Right lobe of liver (tissue), 6 donors: ENCODE measurements at regions not wholly inside any gene's neighbourhood (a gene's known extent, or its start where the extent isn't known, plus 50 kb on each side); places are given as distances from the start of the nearest gene placed in this dataset.

Source experiments
- ATAC-seq, 4 donors: fragments of 200-7000 bp; cut with Tn5 transposase; one replicate each; pipeline ENCODE4 v1.9.1; 2020; ENCODE audit warnings: mild to moderate bottlenecking in 4 of 4, moderate library complexity in 4 of 4
- DNase-seq, 3 donors: peaks; one replicate each; pipeline ENCODE4 v3.0.0-alpha.2; 2020
- H3K27ac ChIP-seq, 3 donors: fragments of 200-600 bp; one replicate each; pipeline ENCODE4 v1.8.0; 2022
- H3K27me3 ChIP-seq, 2 donors: fragments of 200-600 bp; one replicate each; pipeline ENCODE4 v1.8.0; 2022
- H3K36me3 ChIP-seq, 4 donors: fragments of 200-600 bp; sonication (generic) in 1 of 4; one replicate each; pipeline versions ENCODE4 v1.5.1 to v1.8.0; 2017 to 2022; ENCODE audit warnings: control low read depth in 1 of 4
- H3K4me1 ChIP-seq, 4 donors: fragments of 200-600 bp; sonication (generic) in 1 of 4; one replicate each; pipeline versions ENCODE4 v1.5.1 to v1.8.0; 2017 to 2022; ENCODE audit warnings: control low read depth in 1 of 4
- H3K4me3 ChIP-seq, 3 donors: fragments of 200-600 bp; one replicate each; pipeline ENCODE4 v1.8.0; 2022
- H3K9me3 ChIP-seq, 4 donors: fragments of 200-600 bp; sonication (generic) in 1 of 4; one replicate each; pipeline versions ENCODE4 v1.5.1 to v1.8.0; 2017 to 2022; ENCODE audit warnings: control low read depth in 1 of 4
- CTCF ChIP-seq, 4 donors: fragments of 200-600 bp in 3 of 4; fragments of 450-650 bp in 1 of 4; IDR thresholded peaks; one replicate each; pipeline versions ENCODE4 v1.5.1 to v1.8.0; 2016 to 2022; ENCODE audit warnings: antibody characterized with exemption in 4 of 4, mild to moderate bottlenecking in 2 of 4
- POLR2A ChIP-seq: fragments of 450-650 bp; IDR thresholded peaks from one replicate; pipeline ENCODE4 v1.6.1; 2017; ENCODE audit warnings: antibody characterized with exemption, mild to moderate bottlenecking
- WGBS: methylation state at CpG from one replicate; pipeline ENCODE4 v1.1.6; 2018; ENCODE audit warnings: low coverage, low lambda C conversion rate; ENCODE audit not compliant: insufficient coverage; ENCODE audit errors: missing lambda C conversion rate; 5-methylcytosine and 5-hydroxymethylcytosine counted together
- intact Hi-C, 2 donors: fragments of 100-400 bp; cut with DNase I; formaldehyde crosslinking; loops; one replicate each; pipeline versions ENCODE4 v1.11.2 to v1.14.1; 2022
- donor health status: DM: no; HTN: yes; CAD: no.
- donor health status: DM: no; HTN: no; CAD: no.
- donor health status: DM: no; HTN: no; CAD: no.
- donor health status: DM: no; HTN: yes; CAD: no.
- donor health status: DM: no; HTN: yes; CAD: no.

GRCh38 chr18:22865354-22866116 lies 67.6 kb upstream of the RBBP8 start:
- Histone ChIP-seq H3K9me3 (no peaks in the 10 kb centered on the region), H3K4me1 (peaks cover 0 to 15% (median 7%) of the 10 kb centered on the region in 4 donors), H3K27me3 (no peaks in the 10 kb centered on the region), H3K27ac (peak overlapping the region; percentile 12 to 32 (median 28)), H3K4me3 (peak overlapping the region; percentile 7 to 37 (median 12)), H3K36me3 (no peaks in the 10 kb centered on the region)
- ATAC-seq (peak; percentile 66 to 78 (median 74)), DNase-seq (no peak)
- intact Hi-C loops, result no loop called here
- 32% methylated on average over 7 of the region's 7 CpGs for WGBS
- TF ChIP-seq CTCF (IDR thresholded peaks at IDR 0.05) (no peak), POLR2A (no peak)

DNA sequence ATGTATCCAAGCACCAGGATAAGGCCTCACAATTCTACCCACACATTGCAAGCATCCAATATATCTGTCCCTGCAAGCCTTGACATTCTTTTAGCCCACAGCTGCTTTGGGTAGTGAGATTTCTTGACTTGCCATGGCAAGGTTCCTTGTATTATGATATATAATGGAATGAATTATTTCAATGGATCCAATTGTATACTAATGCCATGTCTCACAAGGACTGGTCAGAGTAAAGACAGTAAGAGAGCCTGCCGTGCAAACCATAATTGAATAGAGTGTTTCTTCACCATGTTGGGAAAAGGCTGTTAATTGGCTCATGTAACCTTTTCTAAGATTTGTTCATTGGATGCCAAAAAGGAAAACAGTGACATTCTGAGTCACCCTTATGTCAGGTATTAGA lies 64.3 kb upstream of the RBBP8 start:
- WGBS, result 91% methylated on average over 1 of the region's 1 CpG
- no peak for DNase-seq
- no peaks in the 10 kb centered on the region for H3K36me3 ChIP-seq
- H3K27ac ChIP-seq, result no peak overlapping the region
- H3K4me1 ChIP-seq, result peaks cover 0 to 40% (median 10%) of the 10 kb centered on the region in 4 donors
- intact Hi-C loops, result no loop called here
- TF ChIP-seq CTCF (IDR thresholded peaks at IDR 0.05), result no peak
- no peak for TF ChIP-seq POLR2A
- H3K9me3 ChIP-seq, result no peaks in the 10 kb centered on the region
- H3K4me3 ChIP-seq, result no peak overlapping the region
- no peak for ATAC-seq
- H3K27me3 ChIP-seq, result no peaks in the 10 kb centered on the region

- Histone ChIP-seq H3K27me3 (no peaks in the 10 kb centered on the region), H3K4me1 (peaks cover 0 to 37% (median 8%) of the 10 kb centered on the region in 4 donors), H3K36me3 (no peaks in the 10 kb centered on the region), H3K27ac (peak overlapping the region; percentile 88 to 92 (median 90)), H3K9me3 (no peaks in the 10 kb centered on the region), H3K4me3 (peak overlapping the region; percentile 24 to 41 (median 38))
- ATAC-seq (peak; percentile 46 to 64 (median 64)), DNase-seq (no peak)
- intact Hi-C loops, result no loop called here
- WGBS, result 44% methylated on average over 1 of the region's 1 CpG
- TF ChIP-seq POLR2A, result no peak
- TF ChIP-seq CTCF (IDR thresholded peaks at IDR 0.05), result no peak
Measured at GRCh38 chr18:22871809-22872525, 61.2 kb upstream of the RBBP8 start.

DNA sequence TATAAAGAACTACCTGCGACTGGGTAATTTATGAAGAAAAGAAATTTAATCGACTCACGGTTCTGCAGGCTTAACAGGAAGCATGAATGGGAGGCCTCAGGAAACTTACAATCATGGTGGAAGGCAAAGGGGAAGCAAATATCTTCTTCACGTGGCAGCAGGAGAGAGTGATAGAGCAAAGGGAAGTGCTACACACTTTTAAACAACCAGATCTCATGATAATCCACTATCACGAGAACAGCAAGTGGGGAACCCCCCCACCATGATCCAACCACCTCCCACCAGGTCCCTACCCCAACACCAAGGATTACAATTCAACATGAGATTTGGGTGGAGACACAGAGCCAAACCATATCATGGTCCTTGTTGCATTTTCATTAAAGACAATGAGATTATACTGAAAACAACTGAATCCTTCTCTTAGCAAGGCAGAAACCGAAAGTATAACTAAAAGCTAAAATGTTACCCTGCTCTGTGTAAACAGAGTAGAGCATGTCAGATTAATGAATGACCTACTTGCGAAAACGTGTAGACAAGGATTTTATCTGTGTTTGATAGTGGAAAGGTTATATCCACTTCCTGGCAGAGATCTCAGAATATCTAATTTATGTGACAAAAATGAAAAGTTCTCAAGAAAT lies 60.1 kb upstream of the RBBP8 start:
- peak overlapping the region; percentile 24 to 41 (median 38) for H3K4me3 ChIP-seq
- 9% methylated on average over 8 of the region's 8 CpGs for WGBS

More for the DNA sequence above, 60.1 kb upstream of the RBBP8 start:
- intact Hi-C loops, result no loop called here
- Histone ChIP-seq H3K4me1 (peaks cover 0 to 32% (median 5%) of the 10 kb centered on the region in 4 donors), H3K27ac (peak overlapping the region; percentile 88 to 92 (median 90)), H3K27me3 (no peaks in the 10 kb centered on the region), H3K9me3 (no peaks in the 10 kb centered on the region), H3K36me3 (no peaks in the 10 kb centered on the region)
- DNase-seq (no peak), ATAC-seq (peak; percentile 87 to 95 (median 93))
- TF ChIP-seq CTCF (IDR thresholded peaks at IDR 0.05), result no peak
- TF ChIP-seq POLR2A, result no peak
